Fibroblast of mammary gland (primary cell): ENCODE measurements at regions not wholly inside any gene's neighbourhood (a gene's known extent, or its start where the extent isn't known, plus 50 kb on each side); places are given as distances from the start of the nearest gene placed in this dataset.
A peak's percentile ranks its signal among the peaks of the same experiment; 100 is the strongest.

Experiments
- DNase-seq: peaks from one replicate; pipeline ENCODE4 v3.0.0-alpha.2; 2010; ENCODE audit warnings: low read depth
- H3K4me3 ChIP-seq: 2 replicates; pipeline ENCODE4 v1.5.1; 2011; ENCODE audit warnings: low read depth, mild to moderate bottlenecking, low read length, moderate library complexity; ENCODE audit not compliant: control insufficient read depth
- CTCF ChIP-seq: conservative IDR thresholded peaks from 2 replicates; pipeline ENCODE4 v1.5.1; 2011; ENCODE audit warnings: low read depth, low read length, inconsistent platforms; ENCODE audit not compliant: control insufficient read depth, insufficient read depth

- no peak overlapping the region for H3K4me3 ChIP-seq
- DNase-seq: no peak
- no peak for TF ChIP-seq CTCF
Observed at GRCh38 chr15:96413657-96414056, 83.2 kb downstream of the NR2F2 start.

DNA sequence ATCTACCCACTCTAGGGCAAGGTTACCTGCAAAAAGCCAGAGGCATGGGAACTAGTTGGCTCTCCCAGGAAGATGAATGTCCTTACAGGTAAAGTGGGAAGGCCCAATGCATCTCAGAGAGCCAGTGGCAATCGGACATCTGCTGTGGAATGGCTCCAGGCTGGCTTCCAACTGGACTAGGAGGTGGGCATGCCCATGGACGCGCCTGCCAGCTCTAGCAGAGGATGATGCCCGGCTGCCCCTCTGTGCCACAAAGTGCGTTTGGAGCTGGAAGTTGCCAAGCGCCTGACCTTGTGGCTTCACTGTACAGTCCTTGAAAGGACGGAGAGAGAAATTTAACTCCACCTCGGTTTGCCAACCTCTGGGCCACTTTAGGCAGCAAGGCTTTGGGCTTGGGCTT is 84.4 kb downstream of the NR2F2 start:
- DNase-seq: no peak
- H3K4me3 ChIP-seq: no peak overlapping the region
- TF ChIP-seq CTCF: no peak

DNA sequence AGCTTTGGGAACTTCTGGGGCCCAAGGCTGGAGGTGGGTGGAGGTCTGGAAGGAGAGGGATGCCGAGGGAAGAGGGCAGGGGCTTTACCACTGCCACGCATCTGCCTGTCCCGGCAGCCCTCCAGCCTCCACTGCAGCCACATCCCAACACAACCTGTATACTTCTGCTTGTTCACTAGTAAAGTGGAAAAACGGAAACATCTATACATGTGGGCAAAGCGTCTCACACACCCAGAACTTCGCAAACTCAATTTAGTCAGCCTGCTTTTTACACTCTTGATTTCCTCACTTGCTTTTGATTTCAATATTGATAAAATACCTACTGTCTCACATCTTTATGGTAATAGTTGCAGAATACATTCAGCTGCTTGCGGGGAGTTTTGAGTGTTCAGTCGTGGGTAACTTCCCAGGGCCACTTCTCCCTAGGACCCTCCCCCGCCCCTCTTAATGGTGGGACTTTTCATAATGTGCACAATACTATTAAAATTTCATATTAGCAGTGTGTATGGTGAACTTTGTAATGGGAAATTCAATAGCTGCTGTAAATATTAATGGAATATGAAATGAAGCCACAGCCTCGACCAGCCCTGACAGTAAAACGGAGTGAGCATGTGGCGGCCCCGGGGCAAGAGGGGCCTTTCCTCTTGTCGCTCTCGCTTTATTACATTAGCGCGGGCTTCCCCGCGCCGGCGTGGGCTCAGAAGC is 85.2 kb downstream of the NR2F2 start:
- DNase-seq: no peak
- H3K4me3 ChIP-seq: no peak overlapping the region
- TF ChIP-seq CTCF: no peak

- DNase-seq: no peak
- H3K4me3 ChIP-seq: peak overlapping the region; percentile 19
- TF ChIP-seq CTCF: no peak
Observed at GRCh38 chr15:96416218-96416933, 85.9 kb downstream of the NR2F2 start.

DNA sequence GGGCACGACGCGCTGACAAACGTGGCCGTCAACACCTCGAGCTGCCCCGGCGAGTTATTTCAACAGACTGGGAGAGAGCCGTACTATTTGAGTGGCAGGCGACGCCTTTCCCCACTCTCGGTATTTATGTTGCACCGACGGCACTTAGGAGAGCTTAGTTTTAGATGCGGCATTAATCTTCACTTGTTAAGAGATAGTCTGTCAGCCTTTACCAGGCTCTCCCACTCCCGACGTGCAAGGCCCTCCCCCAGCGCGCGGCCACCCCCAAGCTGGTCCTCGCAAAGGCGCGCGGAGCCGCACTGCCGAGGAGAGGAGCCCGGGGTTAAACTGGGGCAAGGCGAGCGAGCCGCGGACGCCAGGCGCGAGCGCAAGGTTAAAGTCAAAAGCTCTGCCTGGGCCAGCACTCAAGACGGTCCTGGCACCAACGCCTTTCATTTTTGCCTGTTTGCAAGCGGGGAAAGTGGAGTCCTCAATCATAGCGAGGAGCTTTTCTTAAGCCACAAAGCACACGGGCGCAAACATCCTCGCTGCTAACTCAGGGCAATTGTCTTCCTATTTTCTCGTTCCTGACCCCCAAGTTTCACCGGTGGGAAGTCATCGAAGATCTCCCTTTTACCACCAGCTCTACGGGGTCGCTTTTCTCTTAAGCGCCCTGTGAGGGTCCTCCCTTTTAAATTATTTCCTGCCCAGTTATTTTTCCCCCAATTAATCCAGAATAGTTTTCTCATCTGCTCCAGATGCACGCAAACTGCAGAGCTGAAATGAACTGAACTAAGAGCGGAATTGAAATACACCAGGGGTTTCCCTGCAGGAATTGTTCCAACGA is 86.6 kb downstream of the NR2F2 start:
- DNase-seq: peak; percentile 6
- peak overlapping the region; percentile 19 for H3K4me3 ChIP-seq

More for the DNA sequence above, 86.6 kb downstream of the NR2F2 start:
- no peak for TF ChIP-seq CTCF
